K562 (cell line): ENCODE measurements at regions not wholly inside any gene's neighbourhood (a gene's known extent, or its start where the extent isn't known, plus 50 kb on each side); places are given as distances from the start of the nearest gene placed in this dataset.

Experiments used
- ATAC-seq: fragments of 200-7000 bp; cut with Tn5 transposase; 3 replicates; pipeline ENCODE4 v1.9.1; 2020; ENCODE audit warnings: moderate library complexity
- BruUV-seq: library from RNA; stranded (reverse); fragments of 400-500 nt; replicated peaks from 2 replicates; lab custom pipeline; 2021; lab: Mats Ljungman, UMichigan
- CTCF ChIA-PET: fragments of 300-600 bp; formaldehyde crosslinking; extraction: SDS; loops from one replicate; lab custom pipeline; 2021; ENCODE audit warnings: low intra/inter-chr PET ratio; lab: Yijun Ruan, JAX
- POLR2A ChIA-PET: fragments of 300-600, 350-650 bp; sonication (Branson Sonifier 250); formaldehyde crosslinking; extraction: SDS; loops from one replicate; lab custom pipeline; 2021; ENCODE audit warnings: antibody characterized with exemption, inconsistent platforms; lab: Yijun Ruan, JAX
- DNase-seq, 4 experiments: peaks; one replicate each; pipeline versions ENCODE4 v3.0.0 to v3.0.0-alpha.2; 2011 to 2018; ENCODE audit warnings: low spot score in 3 of 4, mixed read lengths in 3 of 4; ENCODE audit errors: extremely low read depth in 1 of 4
- FAIRE-seq: peaks from 2 replicates; lab custom pipeline; 2011; peaks lifted over from hg19 to GRCh38; lab: Jason Lieb, UNC
- H2AFZ ChIP-seq: 2 replicates; pipeline ENCODE4 v1.6.0; 2011; ENCODE audit warnings: low read depth, low read length, control low read depth, inconsistent platforms
- H3K27ac ChIP-seq: fragments of 200-600 bp; 3 replicates; pipeline ENCODE4 v1.8.0; 2011; ENCODE audit warnings: low read depth, mild to moderate bottlenecking, control low read depth, inconsistent platforms, low read length, moderate library complexity, mixed read lengths; ENCODE audit errors: extremely low read depth
- H3K27me3 ChIP-seq, 2 experiments: fragments of 300-600 bp in 1 of 2; 2 replicates in 1 of 2; 3 replicates in 1 of 2; pipeline versions ENCODE4 v1.6.0 to v1.8.0; 2011; ENCODE audit warnings: inconsistent platforms in 2 of 2, low read length in 2 of 2, mild to moderate bottlenecking in 1 of 2, mixed read lengths in 1 of 2, moderate library complexity in 1 of 2; ENCODE audit not compliant: control insufficient read depth in 2 of 2, insufficient read depth in 2 of 2
- H3K36me3 ChIP-seq: fragments of 300-600 bp; 3 replicates; pipeline ENCODE4 v1.8.0; 2011; ENCODE audit warnings: mild to moderate bottlenecking, low read length, inconsistent platforms; ENCODE audit not compliant: control insufficient read depth, insufficient read depth
- H3K4me1 ChIP-seq, 2 experiments: fragments of 200-600 bp in 1 of 2; replicated peaks in 1 of 2; 2 replicates in 1 of 2; 3 replicates in 1 of 2; pipeline versions ENCODE4 v1.5.1 to v1.8.0; 2011; ENCODE audit warnings: inconsistent platforms in 2 of 2, low read length in 2 of 2, mild to moderate bottlenecking in 1 of 2, mixed read lengths in 1 of 2, moderate library complexity in 1 of 2; ENCODE audit not compliant: control insufficient read depth in 2 of 2, insufficient read depth in 2 of 2
- H3K4me2 ChIP-seq: 2 replicates; pipeline ENCODE4 v1.6.1; 2011; ENCODE audit warnings: low read length, control low read depth, inconsistent platforms, mixed read lengths; ENCODE audit not compliant: insufficient read depth
- H3K4me3 ChIP-seq: fragments of 200-600 bp; sonication (generic), shearing (Covaris generic); 2 replicates; pipeline ENCODE4 v1.5.1; 2016; ENCODE audit warnings: control low read depth, inconsistent platforms
- H3K79me2 ChIP-seq: fragments of 200-600 bp; 3 replicates; pipeline ENCODE4 v1.8.0; 2011; ENCODE audit warnings: low read length, inconsistent platforms; ENCODE audit not compliant: control insufficient read depth, insufficient read depth
- H3K9ac ChIP-seq, 2 experiments: 2 replicates each; pipeline versions ENCODE4 v1.6.0 to v1.6.1; 2011; ENCODE audit warnings: low read depth in 2 of 2, low read length in 2 of 2, control low read depth in 1 of 2, inconsistent platforms in 1 of 2, mild to moderate bottlenecking in 1 of 2, mixed read lengths in 1 of 2; ENCODE audit not compliant: insufficient read depth in 1 of 2
- H3K9me1 ChIP-seq: one replicate; pipeline ENCODE4 v1.6.0; 2011; ENCODE audit warnings: inconsistent platforms, mild to moderate bottlenecking, low read length, moderate library complexity; ENCODE audit not compliant: control insufficient read depth, insufficient read depth
- H3K9me3 ChIP-seq: replicated peaks from 2 replicates; pipeline ENCODE4 v1.5.1; 2011; ENCODE audit warnings: low read depth, low read length, inconsistent platforms; ENCODE audit not compliant: control insufficient read depth, insufficient read depth
- H4K20me1 ChIP-seq: replicated peaks from 2 replicates; pipeline ENCODE4 v1.6.1; 2011; ENCODE audit warnings: low read length, inconsistent platforms, mixed read lengths; ENCODE audit not compliant: control insufficient read depth, insufficient read depth
- BMI1 ChIP-seq: fragments of 150-350 bp; IDR thresholded peaks from 2 replicates; pipeline ENCODE4 v1.6.1; 2014; ENCODE audit warnings: low read length
- CEBPZ ChIP-seq: fragments of 150-350 bp; IDR thresholded peaks from 2 replicates; pipeline ENCODE4 v1.6.1; 2014; ENCODE audit warnings: low read depth, mild to moderate bottlenecking, low read length, borderline replicate concordance
- PHB2 ChIP-seq: fragments of 450-650 bp; IDR thresholded peaks from 2 replicates; pipeline ENCODE4 v1.6.1; 2017; ENCODE audit warnings: low read depth
- PKNOX1 ChIP-seq: fragments of 450-650 bp; IDR thresholded peaks from 2 replicates; pipeline ENCODE4 v1.6.1; 2016
- SNRNP70 ChIP-seq: fragments of 200-400 bp; formaldehyde crosslinking; optimal IDR thresholded peaks from 2 replicates; pipeline ENCODE3; 2017; ENCODE audit warnings: low read depth, low read length
- TFAP4 ChIP-seq: sonication (generic); formaldehyde crosslinking; IDR thresholded peaks from 2 replicates; pipeline ENCODE4 v1.8.0; 2022; ENCODE audit warnings: missing genetic modification reagents, mild to moderate bottlenecking, moderate library complexity, borderline replicate concordance
- YBX1 ChIP-seq: fragments of 450-650 bp; IDR thresholded peaks from 2 replicates; pipeline ENCODE4 v1.7.1; 2016; ENCODE audit warnings: mild to moderate bottlenecking
- ZNF232 ChIP-seq: sonication (generic); formaldehyde crosslinking; IDR thresholded peaks from 2 replicates; pipeline ENCODE4 v1.8.0; 2022; ENCODE audit warnings: mild to moderate bottlenecking, missing genetic modification reagents
- ZNF507 ChIP-seq: conservative IDR thresholded peaks from 2 replicates; pipeline ENCODE4 v1.6.1; 2017; ENCODE audit warnings: missing genetic modification characterization, missing compliant biosample characterization
- ZNF586 ChIP-seq: fragments of 450-650 bp; formaldehyde crosslinking; conservative IDR thresholded peaks from 2 replicates; pipeline ENCODE4 v1.4.0; 2020; ENCODE audit warnings: mild to moderate bottlenecking, moderate library complexity
- ZNF592 ChIP-seq: fragments of 450-650 bp; IDR thresholded peaks from 2 replicates; pipeline ENCODE4 v1.6.1; 2017; ENCODE audit warnings: antibody characterized with exemption, mild to moderate bottlenecking
- ZNF695 ChIP-seq: fragments of 450-650 bp; formaldehyde crosslinking; IDR thresholded peaks from 2 replicates; pipeline ENCODE4 v1.4.0; 2020; ENCODE audit warnings: mild to moderate bottlenecking, moderate library complexity
- WGBS: fragments of 100-300 bp; shearing (Covaris generic); methylation state at CpG from one replicate; pipeline ENCODE4 v1.1.6; 2016; ENCODE audit warnings: low coverage, mixed read lengths; ENCODE audit not compliant: insufficient coverage; ENCODE audit errors: missing lambda C conversion rate; 5-methylcytosine and 5-hydroxymethylcytosine counted together
- in situ Hi-C: fragments of 300-500 bp; cut with MboI; formaldehyde crosslinking; loops from 4 replicates; pipeline ENCODE4 v1.15.0; 2018; ENCODE audit warnings: inconsistent platforms, mixed read lengths
- intact Hi-C: fragments of 100-400 bp; cut with micrococcal nuclease; formaldehyde crosslinking; loops from 2 replicates; pipeline ENCODE4 v1.14.2; 2022

GRCh38 chr2:204492417-204492816 lies 52.9 kb upstream of the PARD3B start:
- Histone ChIP-seq H3K27ac (no peak overlapping the region), H3K36me3 (no peaks in the 10 kb centered on the region), H4K20me1 (no peaks in the 10 kb centered on the region), H3K4me2 (no peak overlapping the region), H3K79me2 (no peaks in the 10 kb centered on the region), H3K9me3 (no peaks in the 10 kb centered on the region), H3K9me1 (no peaks in the 10 kb centered on the region), H3K27me3 (no peaks in the 10 kb centered on the region), H3K4me1 (no peaks in the 10 kb centered on the region), H3K9ac (no peak overlapping the region), H2AFZ (no peak overlapping the region), H3K4me3 (no peak overlapping the region)
- ATAC-seq (no peak), FAIRE-seq (no peak), DNase-seq (no peak)
- WGBS: 26% methylated on average over 2 of the region's 2 CpGs
- intact Hi-C loops: no loop called here
- ChIA-PET CTCF (no interaction called here), POLR2A (no interaction called here)
- in situ Hi-C loops: no loop called here
- BruUV-seq: no TSS peak
- TF ChIP-seq ZNF592: no peak
- TF ChIP-seq ZNF232: no peak
- no peak for TF ChIP-seq BMI1
- TF ChIP-seq ZNF507 (tag): no peak
- no peak for TF ChIP-seq YBX1
- no peak for TF ChIP-seq CEBPZ
- TF ChIP-seq ZNF586 (CRISPR knock-in tag): no peak
- TF ChIP-seq SNRNP70: no peak
- TF ChIP-seq TFAP4 (CRISPR knock-in tag): no peak
- TF ChIP-seq PHB2: no peak
- TF ChIP-seq PKNOX1: no peak
- TF ChIP-seq ZNF695 (CRISPR knock-in tag): no peak
